Stimulated activated CD4-positive, alpha-beta T cell treated with anti-CD3 and anti-CD28 coated beads, TNF-alpha, amount 100 ng/mL, for 24 hours (primary cell): ENCODE measurements at regions not wholly inside any gene's neighbourhood (a gene's known extent, or its start where the extent isn't known, plus 50 kb on each side); places are given as distances from the start of the nearest gene placed in this dataset.
"Not testable (repeated sequence)": the region's sequence is repeated elsewhere in the genome, so short reads cannot be mapped to it uniquely, and the experiment has no call there.

Source experiments
- DNase-seq, 3 experiments: peaks; one replicate each; pipeline ENCODE4 v3.0.0-alpha.2; 2020; ENCODE audit warnings: low read depth in 3 of 3

- no peak for DNase-seq
Observed at GRCh38 chr9:38255599-38255998, 136.9 kb upstream of the ALDH1B1 start.

GRCh38 chr9:38254756-38255155 lies 137.7 kb upstream of the ALDH1B1 start:
- no peak for DNase-seq

GRCh38 chr9:38254151-38254550 lies 138.4 kb upstream of the ALDH1B1 start:
- DNase-seq, result no peak

- DNase-seq, result no peak
Observed at GRCh38 chr9:38253200-38253599, 139.3 kb upstream of the ALDH1B1 start.

GRCh38 chr9:38251036-38251860 lies 141.3 kb upstream of the ALDH1B1 start:
- DNase-seq, result no peak

GRCh38 chr9:38250279-38251035 lies 142.0 kb upstream of the ALDH1B1 start:
- no peak for DNase-seq

- DNase-seq, result no peak
Observed at GRCh38 chr9:38249587-38250210, 142.8 kb upstream of the ALDH1B1 start.

GRCh38 chr9:38249049-38249448 lies 143.5 kb upstream of the ALDH1B1 start:
- DNase-seq, result no peak

GRCh38 chr9:38246833-38247232 lies 145.7 kb upstream of the ALDH1B1 start:
- no peak for DNase-seq

- no peak for DNase-seq
Observed at GRCh38 chr9:38244971-38245370, 147.5 kb upstream of the ALDH1B1 start.

GRCh38 chr9:38243993-38244392 lies 148.5 kb upstream of the ALDH1B1 start:
- no peak for DNase-seq

- not testable (repeated sequence) for DNase-seq
Observed at GRCh38 chr9:38242151-38242550, 150.4 kb upstream of the ALDH1B1 start.

GRCh38 chr9:38240051-38240450 lies 152.5 kb upstream of the ALDH1B1 start:
- no peak for DNase-seq

GRCh38 chr9:38235244-38235643 lies 157.3 kb upstream of the ALDH1B1 start:
- no peak for DNase-seq

- DNase-seq, result no peak
Observed at GRCh38 chr9:38234479-38235170, 157.9 kb upstream of the ALDH1B1 start.

GRCh38 chr9:38233796-38234355 lies 158.6 kb upstream of the ALDH1B1 start:
- DNase-seq, result no peak

GRCh38 chr9:38233343-38233742 lies 159.2 kb upstream of the ALDH1B1 start:
- no peak for DNase-seq

- DNase-seq, result no peak
Observed at GRCh38 chr9:38232895-38233294, 159.6 kb upstream of the ALDH1B1 start.

- DNase-seq, result no peak
Observed at GRCh38 chr9:38229504-38230155, 160.6 kb upstream of the SHB start.

- no peak for DNase-seq
Observed at GRCh38 chr9:38229104-38229500, 160.1 kb upstream of the SHB start.
